IMR-90 (cell line): ENCODE measurements at regions not wholly inside any gene's neighbourhood (a gene's known extent, or its start where the extent isn't known, plus 50 kb on each side); places are given as distances from the start of the nearest gene placed in this dataset.

Source experiments
- ATAC-seq: fragments of 200-7000 bp; cut with Tn5 transposase; 2 replicates; pipeline ENCODE4 v1.9.1; 2020; ENCODE audit warnings: low read depth, mild to moderate bottlenecking, moderate library complexity
- BruUV-seq: library from RNA; stranded (reverse); fragments of 400-500 nt; replicated peaks from 2 replicates; lab custom pipeline; 2021; lab: Mats Ljungman, UMichigan
- CTCF ChIA-PET: fragments of 300-600 bp; formaldehyde crosslinking; extraction: SDS; loops from one replicate; lab custom pipeline; 2021; ENCODE audit warnings: antibody characterized with exemption; lab: Yijun Ruan, JAX
- POLR2A ChIA-PET: fragments of 300-600 bp; sonication (Branson Sonifier 250); formaldehyde crosslinking; loops from one replicate; lab custom pipeline; 2022; ENCODE audit warnings: antibody characterized with exemption; ENCODE audit not compliant: unreplicated experiment; lab: Charles Lee
- DNase-seq: peaks from one replicate; pipeline ENCODE4 v3.0.0; 2013
- H2AFZ ChIP-seq: replicated peaks from 2 replicates; pipeline ENCODE3; 2013; ENCODE audit warnings: low read length, mild to moderate bottlenecking; ENCODE audit not compliant: poor library complexity
- H2AK5ac ChIP-seq: 2 replicates; pipeline ENCODE4 v1.6.1; 2013; ENCODE audit warnings: low read depth, low read length, inconsistent platforms
- H2AK9ac ChIP-seq: replicated peaks from 2 replicates; pipeline ENCODE3; 2013; ENCODE audit warnings: mild to moderate bottlenecking, low read depth, low read length, moderate library complexity; ENCODE audit not compliant: poor library complexity
- H2BK120ac ChIP-seq: 2 replicates; pipeline ENCODE4 v1.6.1; 2013; ENCODE audit warnings: low read depth, low read length, inconsistent platforms
- H2BK15ac ChIP-seq: 3 replicates; pipeline ENCODE4 v1.6.1; 2013; ENCODE audit warnings: low read depth, low read length, inconsistent platforms
- H2BK20ac ChIP-seq: 2 replicates; pipeline ENCODE4 v1.6.1; 2013; ENCODE audit warnings: low read depth, mild to moderate bottlenecking, inconsistent platforms, low read length, moderate library complexity
- H2BK5ac ChIP-seq: 2 replicates; pipeline ENCODE4 v1.6.1; 2013; ENCODE audit warnings: mild to moderate bottlenecking, low read depth, low read length, inconsistent platforms; ENCODE audit not compliant: poor library complexity, severe bottlenecking
- H3K14ac ChIP-seq: replicated peaks from 2 replicates; pipeline ENCODE4 v1.6.1; 2013; ENCODE audit warnings: low read depth, low read length, inconsistent platforms
- H3K18ac ChIP-seq: 2 replicates; pipeline ENCODE4 v1.6.1; 2013; ENCODE audit warnings: low read depth, low read length, control low read depth
- H3K23ac ChIP-seq: 2 replicates; pipeline ENCODE4 v1.6.1; 2013; ENCODE audit warnings: low read depth, low read length, inconsistent platforms
- H3K27ac ChIP-seq: 2 replicates; pipeline ENCODE4 v1.5.1; 2013; ENCODE audit warnings: mild to moderate bottlenecking, control low read depth, low read length; ENCODE audit not compliant: insufficient read depth
- H3K27me3 ChIP-seq: 2 replicates; pipeline ENCODE4 v1.6.1; 2013; ENCODE audit warnings: low read length; ENCODE audit not compliant: control insufficient read depth, insufficient read depth
- H3K36me3 ChIP-seq: 2 replicates; pipeline ENCODE4 v1.6.1; 2013; ENCODE audit warnings: low read length, mixed read lengths; ENCODE audit not compliant: control insufficient read depth, insufficient read depth
- H3K4ac ChIP-seq: 2 replicates; pipeline ENCODE4 v1.6.1; 2013; ENCODE audit warnings: low read depth, low read length, inconsistent platforms
- H3K4me1 ChIP-seq: 2 replicates; pipeline ENCODE4 v1.6.1; 2013; ENCODE audit warnings: low read length, mixed read lengths; ENCODE audit not compliant: control insufficient read depth, insufficient read depth
- H3K4me2 ChIP-seq: 2 replicates; pipeline ENCODE4 v1.6.1; 2013; ENCODE audit warnings: low read depth, mild to moderate bottlenecking, control low read depth, low read length, moderate library complexity
- H3K4me3 ChIP-seq: 2 replicates; pipeline ENCODE4 v1.5.1; 2013; ENCODE audit warnings: low read depth, mild to moderate bottlenecking, control low read depth, low read length, moderate library complexity; ENCODE audit not compliant: insufficient read depth
- H3K56ac ChIP-seq: 2 replicates; pipeline ENCODE4 v1.6.1; 2013; ENCODE audit warnings: low read length, inconsistent platforms; ENCODE audit not compliant: insufficient read depth; ENCODE audit errors: extremely low read depth
- H3K79me1 ChIP-seq, 2 experiments: 2 replicates each; pipeline ENCODE4 v1.6.1; 2013; ENCODE audit warnings: low read length in 2 of 2, inconsistent platforms in 1 of 2, low read depth in 1 of 2
- H3K9ac ChIP-seq: 2 replicates; pipeline ENCODE4 v1.6.1; 2013; ENCODE audit warnings: low read depth, low read length, control low read depth
- H3K9me1 ChIP-seq: 2 replicates; pipeline ENCODE4 v1.6.1; 2013; ENCODE audit warnings: low read length, inconsistent platforms; ENCODE audit not compliant: insufficient read depth
- H3K9me3 ChIP-seq: 2 replicates; pipeline ENCODE4 v1.6.1; 2013; ENCODE audit warnings: low read length; ENCODE audit not compliant: control insufficient read depth, insufficient read depth
- H4K20me1 ChIP-seq: 2 replicates; pipeline ENCODE4 v1.6.1; 2013; ENCODE audit warnings: low read length, inconsistent platforms; ENCODE audit not compliant: insufficient read depth
- H4K5ac ChIP-seq: 2 replicates; pipeline ENCODE4 v1.6.1; 2013; ENCODE audit warnings: mild to moderate bottlenecking, low read depth, low read length, control low read depth
- H4K8ac ChIP-seq, 2 experiments: 2 replicates each; pipeline ENCODE4 v1.6.1; 2013; ENCODE audit warnings: low read depth in 2 of 2, low read length in 2 of 2, control low read depth in 1 of 2, inconsistent platforms in 1 of 2
- H4K91ac ChIP-seq: 2 replicates; pipeline ENCODE4 v1.6.1; 2013; ENCODE audit warnings: low read depth, low read length, inconsistent platforms; ENCODE audit not compliant: insufficient read depth
- CEBPB ChIP-seq: IDR thresholded peaks from 2 replicates; pipeline ENCODE4 v1.6.1; 2012; ENCODE audit warnings: low read depth, low read length, improper control_type of control experiment
- CHD1 ChIP-seq: IDR thresholded peaks from 2 replicates; pipeline ENCODE4 v1.6.1; 2012; ENCODE audit warnings: low read depth, low read length, improper control_type of control experiment
- CTCF ChIP-seq: conservative IDR thresholded peaks from 2 replicates; pipeline ENCODE4 v1.5.1; 2012; ENCODE audit warnings: mild to moderate bottlenecking, low read depth, low read length, improper control_type of control experiment
- ELK1 ChIP-seq: fragments of 150-350 bp; IDR thresholded peaks from 2 replicates; pipeline ENCODE4 v1.6.1; 2016; ENCODE audit warnings: low read depth, mild to moderate bottlenecking, low read length, moderate library complexity, borderline replicate concordance
- FOS ChIP-seq: fragments of 150-350 bp; IDR thresholded peaks from 2 replicates; pipeline ENCODE4 v1.6.1; 2016; ENCODE audit warnings: low read depth, low read length
- MAZ ChIP-seq: IDR thresholded peaks from 2 replicates; pipeline ENCODE4 v1.6.1; 2012; ENCODE audit warnings: low read depth, mild to moderate bottlenecking, low read length, improper control_type of control experiment, moderate library complexity, borderline replicate concordance
- MXI1 ChIP-seq: IDR thresholded peaks from 2 replicates; pipeline ENCODE4 v1.6.1; 2012; ENCODE audit warnings: low read depth, mild to moderate bottlenecking, low read length, moderate library complexity, borderline replicate concordance
- NFE2L2 ChIP-seq: fragments of 150-350 bp; IDR thresholded peaks from 2 replicates; pipeline ENCODE4 v1.6.1; 2016; ENCODE audit warnings: low read depth, mild to moderate bottlenecking, low read length
- RAD21 ChIP-seq: IDR thresholded peaks from 2 replicates; pipeline ENCODE4 v1.6.1; 2012; ENCODE audit warnings: low read length, improper control_type of control experiment
- RCOR1 ChIP-seq: IDR thresholded peaks from 2 replicates; pipeline ENCODE4 v1.6.1; 2012; ENCODE audit warnings: mild to moderate bottlenecking, low read length, improper control_type of control experiment; ENCODE audit not compliant: insufficient replicate concordance
- RFX5 ChIP-seq: IDR thresholded peaks from 2 replicates; pipeline ENCODE4 v1.8.0; 2012; ENCODE audit warnings: low read depth, mild to moderate bottlenecking, low read length, moderate library complexity
- SMC3 ChIP-seq: fragments of 150-350 bp; IDR thresholded peaks from 2 replicates; pipeline ENCODE4 v1.6.1; 2016; ENCODE audit warnings: low read depth, mild to moderate bottlenecking, antibody characterized with exemption, low read length, moderate library complexity
- WGBS, 2 experiments: methylation state at CpG; one replicate each; pipeline versions ENCODE4 v1.1.5 to v1.1.7; 2013; ENCODE audit warnings: missing lambda C conversion rate in 2 of 2; ENCODE audit not compliant: insufficient read length in 1 of 2; ENCODE audit errors: extremely low coverage in 2 of 2; 5-methylcytosine and 5-hydroxymethylcytosine counted together
- dilution Hi-C: fragments of 300-500 bp; cut with HindIII; formaldehyde crosslinking; loops from one replicate; pipeline ENCODE4 v1.14.3; 2018; ENCODE audit warnings: low sequenced_read_pairs; ENCODE audit not compliant: unreplicated experiment
- in situ Hi-C: fragments of 300-500 bp; cut with MboI; formaldehyde crosslinking; loops from 3 replicates; pipeline ENCODE4 v1.14.3; 2019; ENCODE audit warnings: low sequenced_read_pairs, inconsistent platforms, mixed read lengths
- intact Hi-C: fragments of 100-400 bp; cut with micrococcal nuclease; formaldehyde crosslinking; loops from 2 replicates; pipeline ENCODE4 v1.10.0; 2022
- TF ChIP-seq, protein P1 (sequence below): fragments of 150-350 bp; IDR thresholded peaks from 2 replicates; pipeline ENCODE4 v1.6.1; 2017; ENCODE audit warnings: mild to moderate bottlenecking, antibody characterized with exemption, low read length, low read depth

DNA sequence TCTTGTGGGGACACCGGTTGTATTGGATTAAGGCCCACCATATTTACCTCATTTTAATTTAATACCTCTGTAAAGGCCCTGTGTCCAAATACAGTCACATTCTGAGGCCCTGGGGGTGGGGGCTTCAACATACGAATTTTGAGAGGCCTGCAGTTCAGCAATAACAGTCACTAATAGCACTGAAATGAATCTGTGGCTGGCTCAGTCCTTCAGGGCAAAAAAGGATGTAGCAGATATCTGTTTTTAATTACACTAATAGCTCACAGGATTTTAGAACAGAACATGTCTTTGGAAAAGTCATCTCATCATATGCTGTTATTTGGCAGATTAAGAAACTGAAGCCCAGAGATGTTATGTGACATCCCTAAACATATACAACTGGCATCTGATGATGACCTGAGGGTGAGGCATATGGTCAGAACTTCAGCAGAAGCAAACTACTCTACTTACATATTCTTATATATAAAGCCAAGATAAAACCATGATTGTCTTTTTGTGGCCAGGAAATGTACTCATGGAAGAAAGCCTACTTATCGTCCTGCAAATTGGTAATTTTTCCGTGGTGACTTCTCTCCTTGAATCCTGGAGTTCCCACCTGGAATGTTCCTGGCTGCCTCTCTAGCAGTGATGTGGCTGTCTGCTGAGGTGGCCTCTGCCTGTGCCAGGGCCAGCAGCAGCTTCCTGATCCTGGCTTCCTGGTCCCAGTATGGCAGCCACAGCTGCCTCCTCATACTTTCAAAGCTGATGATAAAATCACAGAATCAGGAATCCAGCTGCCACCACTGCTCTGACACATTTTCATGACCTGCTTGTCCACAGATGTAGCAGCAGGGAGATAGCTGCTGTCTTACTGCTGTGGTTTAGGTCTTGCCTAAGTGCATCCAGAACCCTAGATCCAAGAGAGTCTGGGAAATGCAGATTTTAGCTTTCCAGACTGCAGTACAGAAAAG lies 72.1 kb upstream of the ANKRD55 start:
- intact Hi-C loops (no loop called here), dilution Hi-C loops (no loop called here), in situ Hi-C loops (no loop called here)
- peak overlapping the region; percentile 30; the same call in 1 of the 3 replicates for H2BK15ac ChIP-seq
- no peak overlapping the region for H3K56ac ChIP-seq
- no peak overlapping the region for H2AK9ac ChIP-seq
- H4K5ac ChIP-seq: peak overlapping the region; percentile 57
- peak overlapping the region; percentile 36 for H2BK20ac ChIP-seq
- H3K9ac ChIP-seq: no peak overlapping the region
- no peaks in the 10 kb centered on the region for H3K27me3 ChIP-seq
- peak overlapping the region; percentile 43 for H2AK5ac ChIP-seq
- H4K91ac ChIP-seq: peak overlapping the region; percentile 33
- H3K4me3 ChIP-seq: no peak overlapping the region
- no peaks in the 10 kb centered on the region for H4K20me1 ChIP-seq
- no peak overlapping the region for H2BK5ac ChIP-seq
- H3K23ac ChIP-seq: no peak overlapping the region
- H3K79me1 ChIP-seq: no peaks in the 10 kb centered on the region
- peak overlapping the region; percentile 44; the same call in 1 of the 2 replicates for H3K14ac ChIP-seq
- H2BK120ac ChIP-seq: peak overlapping the region; percentile 44
- peaks cover 8% of the 10 kb centered on the region; the same call in 1 of the 2 replicates for H3K4me1 ChIP-seq
- no peak overlapping the region for H3K4me2 ChIP-seq
- H4K8ac ChIP-seq: peak overlapping the region in 1 of 2 experiments; percentile 57; a peak in 1 of 4 replicates
- no peak overlapping the region for H3K27ac ChIP-seq
- ChIA-PET POLR2A (no interaction called here), CTCF (no interaction called here)
- H3K9me1 ChIP-seq: peaks cover 5% of the 10 kb centered on the region; the same call in 1 of the 2 replicates
- H3K18ac ChIP-seq: peak overlapping the region; percentile 31; the same call in 1 of the 2 replicates
- DNase-seq: no peak
- no TSS peak for BruUV-seq
- no peak for ATAC-seq
- WGBS, 2 experiments: 88% methylated on average over 2 of the region's 4 CpGs; no CpG with 5 or more reads in 1 of the 2 experiments
- peak overlapping the region; percentile 60 for H3K4ac ChIP-seq
- no peaks in the 10 kb centered on the region for H3K36me3 ChIP-seq
- peak overlapping the region; percentile 24 for H2AFZ ChIP-seq
- no peaks in the 10 kb centered on the region for H3K9me3 ChIP-seq
- TF ChIP-seq CTCF (no peak), ELK1 (no peak), CEBPB (no peak), SMC3 (no peak), FOS (no peak), RCOR1 (no peak), RAD21 (no peak), CHD1 (no peak), MAZ (no peak), NFE2L2 (no peak), MXI1 (no peak), RFX5 (no peak)
- TF ChIP-seq, protein P1, sequence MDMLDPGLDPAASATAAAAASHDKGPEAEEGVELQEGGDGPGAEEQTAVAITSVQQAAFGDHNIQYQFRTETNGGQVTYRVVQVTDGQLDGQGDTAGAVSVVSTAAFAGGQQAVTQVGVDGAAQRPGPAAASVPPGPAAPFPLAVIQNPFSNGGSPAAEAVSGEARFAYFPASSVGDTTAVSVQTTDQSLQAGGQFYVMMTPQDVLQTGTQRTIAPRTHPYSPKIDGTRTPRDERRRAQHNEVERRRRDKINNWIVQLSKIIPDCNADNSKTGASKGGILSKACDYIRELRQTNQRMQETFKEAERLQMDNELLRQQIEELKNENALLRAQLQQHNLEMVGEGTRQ: no peak
